HEK293T (cell line): ENCODE measurements at regions not wholly inside any gene's neighbourhood (a gene's known extent, or its start where the extent isn't known, plus 50 kb on each side); places are given as distances from the start of the nearest gene placed in this dataset.

Experiments
- ARNT ChIP-seq: fragments of 450-650 bp; IDR thresholded peaks from 2 replicates; pipeline ENCODE4 v1.6.1; 2017; ENCODE audit warnings: mild to moderate bottlenecking
- BHLHE40 ChIP-seq: fragments of 450-650 bp; IDR thresholded peaks from 2 replicates; pipeline ENCODE4 v1.6.1; 2016; ENCODE audit warnings: mild to moderate bottlenecking, moderate library complexity, borderline replicate concordance
- CTBP1 ChIP-seq: fragments of 450-650 bp; IDR thresholded peaks from 2 replicates; pipeline ENCODE4 v1.6.1; 2016; ENCODE audit warnings: borderline replicate concordance
- ELF4 ChIP-seq: fragments of 450-650 bp; IDR thresholded peaks from 2 replicates; pipeline ENCODE4 v1.6.1; 2017; ENCODE audit warnings: antibody characterized with exemption
- FOXA1 ChIP-seq: fragments of 450-650 bp; IDR thresholded peaks from 2 replicates; pipeline ENCODE4 v1.6.1; 2016; ENCODE audit warnings: mild to moderate bottlenecking
- FOXK2 ChIP-seq: fragments of 450-650 bp; IDR thresholded peaks from 2 replicates; pipeline ENCODE4 v1.6.1; 2016; ENCODE audit warnings: mild to moderate bottlenecking
- FOXM1 ChIP-seq: fragments of 450-650 bp; IDR thresholded peaks from 2 replicates; pipeline ENCODE4 v1.6.1; 2017; ENCODE audit warnings: mild to moderate bottlenecking, borderline replicate concordance
- HDGF ChIP-seq: fragments of 450-650 bp; IDR thresholded peaks from 2 replicates; pipeline ENCODE4 v1.6.1; 2017; ENCODE audit warnings: antibody characterized with exemption, borderline replicate concordance
- LEF1 ChIP-seq: fragments of 450-650 bp; IDR thresholded peaks from 2 replicates; pipeline ENCODE4 v1.6.1; 2017; ENCODE audit warnings: mild to moderate bottlenecking, borderline replicate concordance
- NFRKB ChIP-seq: fragments of 450-650 bp; IDR thresholded peaks from 2 replicates; pipeline ENCODE4 v1.6.1; 2016; ENCODE audit warnings: mild to moderate bottlenecking, moderate library complexity
- SP1 ChIP-seq: fragments of 450-650 bp; IDR thresholded peaks from 2 replicates; pipeline ENCODE4 v1.6.1; 2017
- SUZ12 ChIP-seq: fragments of 450-650 bp; IDR thresholded peaks from 2 replicates; pipeline ENCODE4 v1.6.1; 2016; ENCODE audit warnings: mild to moderate bottlenecking
- ZNF384 ChIP-seq: fragments of 450-650 bp; IDR thresholded peaks from 2 replicates; pipeline ENCODE4 v1.6.1; 2016
- TF ChIP-seq, protein P1 (sequence below): fragments of 450-650 bp; IDR thresholded peaks from 2 replicates; pipeline ENCODE4 v1.6.1; 2016

DNA sequence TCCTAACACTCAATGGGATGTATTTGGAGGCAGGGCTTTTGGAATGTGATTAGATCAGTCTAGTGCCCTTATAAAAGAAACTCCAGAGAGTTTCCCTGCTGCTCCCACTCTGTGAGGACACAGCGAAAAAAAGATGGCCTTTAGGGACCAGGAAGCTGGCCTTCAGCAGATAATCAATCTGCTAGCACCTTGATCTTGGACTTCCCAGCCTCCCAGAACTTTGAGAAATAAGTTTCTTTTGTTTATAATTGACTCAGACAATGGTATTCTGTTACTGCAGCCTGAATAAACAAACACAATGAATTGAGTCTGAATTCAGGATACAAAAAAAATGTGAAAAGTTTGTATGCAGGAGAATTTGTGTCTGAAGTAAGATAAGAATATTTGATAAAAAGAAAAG lies 842.1 kb downstream of the FSTL5 start:
- TF ChIP-seq SUZ12 = no peak
- no peak for TF ChIP-seq ARNT
- no peak for TF ChIP-seq HDGF
- no peak for TF ChIP-seq CTBP1
- no peak for TF ChIP-seq ZNF384
- no peak for TF ChIP-seq FOXA1
- no peak for TF ChIP-seq FOXK2
- no peak for TF ChIP-seq SP1
- TF ChIP-seq ELF4 = no peak
- TF ChIP-seq NFRKB = no peak
- no peak for TF ChIP-seq BHLHE40
- TF ChIP-seq FOXM1 = no peak
- TF ChIP-seq, protein P1, sequence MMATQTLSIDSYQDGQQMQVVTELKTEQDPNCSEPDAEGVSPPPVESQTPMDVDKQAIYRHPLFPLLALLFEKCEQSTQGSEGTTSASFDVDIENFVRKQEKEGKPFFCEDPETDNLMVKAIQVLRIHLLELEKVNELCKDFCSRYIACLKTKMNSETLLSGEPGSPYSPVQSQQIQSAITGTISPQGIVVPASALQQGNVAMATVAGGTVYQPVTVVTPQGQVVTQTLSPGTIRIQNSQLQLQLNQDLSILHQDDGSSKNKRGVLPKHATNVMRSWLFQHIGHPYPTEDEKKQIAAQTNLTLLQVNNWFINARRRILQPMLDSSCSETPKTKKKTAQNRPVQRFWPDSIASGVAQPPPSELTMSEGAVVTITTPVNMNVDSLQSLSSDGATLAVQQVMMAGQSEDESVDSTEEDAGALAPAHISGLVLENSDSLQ = no peak
- TF ChIP-seq LEF1 = no peak
